Endothelial cell (in vitro differentiated cells): ENCODE measurements at regions not wholly inside any gene's neighbourhood (a gene's known extent, or its start where the extent isn't known, plus 50 kb on each side); places are given as distances from the start of the nearest gene placed in this dataset.

Experiments
- DNase-seq: peaks from one replicate; pipeline ENCODE4 v3.0.0; 2021; ENCODE audit warnings: low spot score
- H3K27ac Mint-ChIP-seq: one replicate; pipeline ENCODE4 v1.8.0; 2021; ENCODE audit warnings: mixed read lengths, inconsistent platforms; ENCODE audit not compliant: unreplicated experiment
- H3K27me3 Mint-ChIP-seq: one replicate; pipeline ENCODE4 v1.8.0; 2021; ENCODE audit warnings: mild to moderate bottlenecking, moderate library complexity, mixed read lengths, inconsistent platforms; ENCODE audit not compliant: unreplicated experiment
- H3K36me3 Mint-ChIP-seq: one replicate; pipeline ENCODE4 v1.8.0; 2021; ENCODE audit warnings: mild to moderate bottlenecking, low read depth, mixed read lengths, inconsistent platforms; ENCODE audit not compliant: unreplicated experiment
- H3K4me1 Mint-ChIP-seq: one replicate; pipeline ENCODE4 v1.8.0; 2021; ENCODE audit warnings: mild to moderate bottlenecking, mixed read lengths, inconsistent platforms; ENCODE audit not compliant: unreplicated experiment
- H3K4me3 Mint-ChIP-seq: one replicate; pipeline ENCODE4 v1.8.0; 2021; ENCODE audit warnings: mild to moderate bottlenecking, mixed read lengths, inconsistent platforms; ENCODE audit not compliant: unreplicated experiment
- H3K9me3 Mint-ChIP-seq: one replicate; pipeline ENCODE4 v1.8.0; 2021; ENCODE audit warnings: mixed read lengths, inconsistent platforms; ENCODE audit not compliant: unreplicated experiment
- CTCF ChIP-seq: fragments of 200-600 bp; sonication (generic); IDR thresholded peaks from one replicate; pipeline ENCODE4 v1.5.0; 2021; ENCODE audit warnings: antibody characterized with exemption; ENCODE audit not compliant: unreplicated experiment

GRCh38 chr20:40948465-40949267 lies 80.0 kb upstream of the TOP1 start:
- H3K36me3 Mint-ChIP-seq, result peaks cover 4% of the 10 kb centered on the region
- no peaks in the 10 kb centered on the region for H3K27me3 Mint-ChIP-seq
- peaks cover 10% of the 10 kb centered on the region for H3K4me1 Mint-ChIP-seq
- no peak overlapping the region for H3K4me3 Mint-ChIP-seq
- H3K9me3 Mint-ChIP-seq, result no peaks in the 10 kb centered on the region
- no peak for DNase-seq
- H3K27ac Mint-ChIP-seq, result no peak overlapping the region
- TF ChIP-seq CTCF, result no peak

GRCh38 chr20:40949346-40949745 lies 79.3 kb upstream of the TOP1 start:
- Mint-ChIP-seq H3K4me1 (peaks cover 7% of the 10 kb centered on the region), H3K36me3 (peaks cover 4% of the 10 kb centered on the region), H3K4me3 (no peak overlapping the region), H3K27me3 (no peaks in the 10 kb centered on the region), H3K9me3 (peaks cover 4% of the 10 kb centered on the region), H3K27ac (no peak overlapping the region)
- DNase-seq, result no peak
- TF ChIP-seq CTCF, result no peak

GRCh38 chr20:40952136-40952535 lies 76.5 kb upstream of the TOP1 start:
- no peak overlapping the region for H3K27ac Mint-ChIP-seq
- H3K4me1 Mint-ChIP-seq, result peaks cover 2% of the 10 kb centered on the region
- TF ChIP-seq CTCF, result no peak
- no peak for DNase-seq
- peaks cover 1% of the 10 kb centered on the region for H3K27me3 Mint-ChIP-seq
- peaks cover 4% of the 10 kb centered on the region for H3K36me3 Mint-ChIP-seq
- H3K4me3 Mint-ChIP-seq, result no peak overlapping the region
- peaks cover 4% of the 10 kb centered on the region for H3K9me3 Mint-ChIP-seq

GRCh38 chr20:40953416-40953815 lies 75.2 kb upstream of the TOP1 start:
- Mint-ChIP-seq H3K4me3 (no peak overlapping the region), H3K4me1 (peaks cover 2% of the 10 kb centered on the region), H3K9me3 (peaks cover 4% of the 10 kb centered on the region), H3K27me3 (peaks cover 1% of the 10 kb centered on the region), H3K27ac (no peak overlapping the region), H3K36me3 (peaks cover 4% of the 10 kb centered on the region)
- DNase-seq, result no peak
- no peak for TF ChIP-seq CTCF

GRCh38 chr20:40953856-40954255 lies 74.8 kb upstream of the TOP1 start:
- Mint-ChIP-seq H3K27ac (no peak overlapping the region), H3K9me3 (peaks cover 4% of the 10 kb centered on the region), H3K36me3 (peaks cover 4% of the 10 kb centered on the region), H3K27me3 (peaks cover 1% of the 10 kb centered on the region), H3K4me3 (no peak overlapping the region), H3K4me1 (peaks cover 2% of the 10 kb centered on the region)
- no peak for TF ChIP-seq CTCF
- no peak for DNase-seq
